GM12872 (cell line): ENCODE measurements at regions not wholly inside any gene's neighbourhood (a gene's known extent, or its start where the extent isn't known, plus 50 kb on each side); places are given as distances from the start of the nearest gene placed in this dataset.

Experiments
- CTCF ChIP-seq: IDR thresholded peaks from 3 replicates; pipeline ENCODE4 v1.5.1; 2011; ENCODE audit warnings: low read depth, mild to moderate bottlenecking, low read length, moderate library complexity; ENCODE audit not compliant: insufficient read depth

DNA sequence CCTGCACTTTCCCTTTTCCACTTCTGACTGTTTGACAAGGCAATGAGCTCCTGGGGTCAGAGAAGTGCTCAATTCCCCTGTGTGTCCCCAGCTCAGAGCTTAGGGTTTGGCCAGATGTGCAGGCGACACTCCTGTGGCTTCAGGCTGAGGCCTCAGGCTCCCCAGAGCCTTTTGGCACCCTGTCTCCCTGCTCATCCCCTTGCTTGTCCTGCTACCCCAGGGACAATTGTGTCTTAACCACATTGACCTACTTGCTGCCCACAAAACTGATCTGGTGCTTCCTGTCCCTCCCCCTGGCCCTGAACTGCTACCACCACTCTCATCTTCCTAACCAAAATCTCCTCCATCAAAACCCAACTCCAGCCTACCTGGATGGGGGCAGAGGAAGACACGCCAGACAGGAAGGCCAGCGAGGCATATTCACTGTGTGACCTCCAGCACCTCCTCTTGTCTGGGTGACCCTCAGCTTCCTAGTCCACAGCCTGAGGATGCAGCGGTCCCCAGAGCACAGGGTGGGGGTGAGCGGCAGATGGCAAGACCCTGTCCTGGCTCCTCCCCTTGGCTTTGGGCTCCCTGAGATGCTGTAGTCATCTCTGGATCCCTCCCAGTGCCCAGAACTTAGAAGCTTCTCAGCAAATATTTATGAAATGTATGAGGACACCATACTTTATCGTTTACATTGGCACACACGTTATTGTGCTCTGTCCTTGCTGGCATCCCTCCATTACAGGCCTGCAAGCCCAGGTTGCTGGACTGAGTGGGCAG lies 98.9 kb upstream of the SLC6A6 start:
- no peak for TF ChIP-seq CTCF

DNA sequence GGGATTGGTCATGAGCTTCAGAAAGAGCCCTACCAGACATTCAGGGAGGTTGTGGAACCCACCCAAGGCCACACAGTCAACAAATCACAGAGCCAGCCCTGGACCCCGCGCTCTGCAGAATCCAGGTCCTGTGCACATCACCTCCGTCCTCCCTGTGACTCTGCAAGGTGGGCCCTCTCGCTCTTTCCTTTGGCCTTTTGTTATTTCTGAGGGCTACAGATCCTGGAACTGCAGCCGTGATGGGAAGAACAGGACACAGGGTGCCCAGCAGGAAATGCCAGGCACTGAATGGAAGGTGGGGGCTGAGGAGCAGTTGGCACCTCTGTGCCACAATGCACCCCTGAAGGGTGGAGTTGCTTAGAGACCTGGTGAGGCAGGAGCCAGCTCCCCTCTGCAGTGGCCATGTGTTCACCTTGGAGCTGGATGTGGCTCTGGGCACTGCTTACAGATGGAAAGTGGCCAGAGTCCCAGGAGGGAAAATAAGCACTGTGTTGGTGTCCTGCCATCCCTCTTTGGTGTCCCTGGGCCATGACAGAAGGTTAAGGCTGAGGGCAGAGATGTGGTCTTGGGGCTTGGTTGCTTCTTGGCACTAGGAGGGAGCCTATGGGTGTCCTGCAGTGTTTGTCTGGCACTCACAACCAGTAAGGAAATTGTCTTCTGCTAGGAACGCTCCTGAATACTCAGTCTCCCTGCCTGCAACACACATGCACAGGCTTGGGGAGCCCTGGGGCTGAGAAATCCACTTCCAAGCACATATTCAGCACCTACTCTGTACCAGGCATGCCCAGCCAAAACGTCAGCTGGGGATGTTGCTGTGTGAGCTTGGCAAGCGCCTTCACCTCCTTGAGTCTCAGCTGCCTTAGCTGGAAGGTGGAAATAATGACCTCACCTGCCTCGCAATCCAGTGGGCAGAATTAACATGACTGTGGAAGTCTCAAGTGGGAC lies 98.0 kb upstream of the SLC6A6 start:
- TF ChIP-seq CTCF: no peak

DNA sequence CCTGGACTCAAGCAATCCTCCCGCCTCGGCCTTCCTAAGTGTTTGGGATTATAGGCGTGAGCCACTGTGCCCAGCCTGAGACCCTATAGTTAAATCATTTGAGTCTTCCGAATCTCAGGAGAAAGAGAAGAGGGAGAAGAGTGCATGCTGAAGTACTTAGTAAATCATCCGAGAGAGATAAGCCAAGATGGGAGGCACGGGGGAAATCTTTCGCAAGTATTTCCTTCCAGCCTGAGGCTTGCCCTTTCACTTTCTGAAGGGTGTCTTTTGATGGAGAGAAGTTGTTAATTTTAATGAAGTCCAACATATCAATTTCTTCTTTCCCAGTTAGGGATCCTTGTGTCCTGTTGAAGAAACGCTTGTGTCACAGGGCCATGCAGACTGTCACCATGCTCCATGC lies 97.1 kb upstream of the SLC6A6 start:
- TF ChIP-seq CTCF: no peak

DNA sequence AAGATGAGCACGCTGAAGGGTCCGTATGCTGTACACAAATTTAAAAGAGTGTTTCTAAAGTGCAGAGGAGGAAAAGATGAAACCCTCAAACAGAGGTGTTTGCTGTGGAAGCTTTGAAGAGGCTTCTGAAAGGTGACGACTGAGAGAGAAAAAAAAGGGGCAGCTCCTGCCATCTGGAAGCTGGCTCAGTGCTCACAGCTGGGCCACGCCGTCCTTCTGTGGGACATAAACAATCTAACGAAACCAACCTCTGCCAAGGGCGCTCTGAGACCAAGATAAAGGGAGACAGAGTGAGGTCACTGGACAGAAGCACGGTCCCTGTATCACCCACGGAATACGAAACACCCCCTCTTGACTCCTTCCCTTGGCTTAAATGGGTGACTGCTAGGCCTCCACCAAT lies 96.3 kb upstream of the SLC6A6 start:
- TF ChIP-seq CTCF: no peak

- no peak for TF ChIP-seq CTCF
These were observed 94.6 kb upstream of the SLC6A6 start for GRCh38 chr3:14307656-14308302.

GRCh38 chr3:14311729-14312128 lies 90.7 kb upstream of the SLC6A6 start:
- no peak for TF ChIP-seq CTCF

DNA sequence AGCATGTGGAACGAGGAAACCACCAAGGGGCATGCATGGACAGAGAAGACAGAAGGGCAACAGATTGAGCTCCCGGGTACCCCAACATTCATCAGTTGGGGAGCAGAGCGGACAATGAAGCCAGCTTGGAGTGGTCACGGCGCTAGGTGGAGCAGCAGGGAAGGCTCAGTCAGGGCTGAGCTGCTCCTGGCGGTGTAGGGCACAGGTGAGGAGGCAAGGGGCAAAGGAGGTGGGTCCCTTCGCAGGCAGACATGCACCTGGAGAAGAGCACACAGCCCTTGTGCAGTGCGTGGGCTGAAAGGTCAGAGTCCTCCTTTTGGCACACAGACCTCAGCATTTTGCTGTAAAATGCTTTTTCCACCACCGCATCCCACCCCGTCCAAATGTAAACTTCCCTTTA lies 90.0 kb upstream of the SLC6A6 start:
- no peak for TF ChIP-seq CTCF
